ENCODE measurements at regions not wholly inside any gene's neighbourhood (a gene's known extent, or its start where the extent isn't known, plus 50 kb on each side); places are given as distances from the start of the nearest gene placed in this dataset.

GRCh38 chr12:4112290-4112689 lies 161.3 kb upstream of the CCND2 start:
- H3K9me3 ChIP-seq = no peaks in the 10 kb centered on the region
- no peak overlapping the region for H3K4me2 ChIP-seq
- no peaks in the 10 kb centered on the region for H3K4me1 ChIP-seq (ENCODE audit: control insufficient read depth in 1 of 2, insufficient read depth in 2 of 2, low read depth in 1 of 2, low read length in 1 of 2)
- peaks cover 35% of the 10 kb centered on the region for H3K27me3 ChIP-seq (ENCODE audit: insufficient read depth)
- no peaks in the 10 kb centered on the region for H3F3A ChIP-seq (replicated peaks; ENCODE audit: insufficient read depth)
- DNase-seq = no peak
- TF ChIP-seq FOXM1 (IDR thresholded peaks at IDR 0.05; ENCODE audit: low read depth) = no peak
- no peak for TF ChIP-seq TAF1 (IDR thresholded peaks at IDR 0.05; ENCODE audit: borderline replicate concordance, low read depth, low read length)
- TF ChIP-seq NFIC (IDR thresholded peaks at IDR 0.05; ENCODE audit: borderline replicate concordance) = no peak
- TF ChIP-seq, protein P1, sequence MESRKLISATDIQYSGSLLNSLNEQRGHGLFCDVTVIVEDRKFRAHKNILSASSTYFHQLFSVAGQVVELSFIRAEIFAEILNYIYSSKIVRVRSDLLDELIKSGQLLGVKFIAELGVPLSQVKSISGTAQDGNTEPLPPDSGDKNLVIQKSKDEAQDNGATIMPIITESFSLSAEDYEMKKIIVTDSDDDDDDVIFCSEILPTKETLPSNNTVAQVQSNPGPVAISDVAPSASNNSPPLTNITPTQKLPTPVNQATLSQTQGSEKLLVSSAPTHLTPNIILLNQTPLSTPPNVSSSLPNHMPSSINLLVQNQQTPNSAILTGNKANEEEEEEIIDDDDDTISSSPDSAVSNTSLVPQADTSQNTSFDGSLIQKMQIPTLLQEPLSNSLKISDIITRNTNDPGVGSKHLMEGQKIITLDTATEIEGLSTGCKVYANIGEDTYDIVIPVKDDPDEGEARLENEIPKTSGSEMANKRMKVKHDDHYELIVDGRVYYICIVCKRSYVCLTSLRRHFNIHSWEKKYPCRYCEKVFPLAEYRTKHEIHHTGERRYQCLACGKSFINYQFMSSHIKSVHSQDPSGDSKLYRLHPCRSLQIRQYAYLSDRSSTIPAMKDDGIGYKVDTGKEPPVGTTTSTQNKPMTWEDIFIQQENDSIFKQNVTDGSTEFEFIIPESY (IDR thresholded peaks at IDR 0.05; ENCODE audit: borderline replicate concordance, low read depth) = no peak
- TF ChIP-seq EZH2phosphoT487 (IDR thresholded peaks at IDR 0.05; ENCODE audit: borderline replicate concordance, low read depth) = no peak
- no peak for TF ChIP-seq CTCF (IDR thresholded peaks at IDR 0.05)
- TF ChIP-seq YY1 (IDR thresholded peaks at IDR 0.05; ENCODE audit: low read depth) = no peak
- WGBS (ENCODE audit: low lambda C conversion rate) = 5% methylated on average over 6 of the region's 7 CpGs
- H3K9ac ChIP-seq = no peak overlapping the region
- no peak overlapping the region for H2AFZ ChIP-seq (ENCODE audit: low read depth)
- no peak overlapping the region for H3K27ac ChIP-seq (ENCODE audit: low read depth in 2 of 2, low read length in 1 of 2)
- H3K4me3 ChIP-seq (ENCODE audit: low read depth in 2 of 2, low read length in 1 of 2) = no peak overlapping the region
- no peaks in the 10 kb centered on the region for H3K36me3 ChIP-seq (replicated peaks in 1 of 2; ENCODE audit: control insufficient read depth in 1 of 2, insufficient read depth in 2 of 2, low read length in 1 of 2)
- H4K20me1 ChIP-seq (ENCODE audit: insufficient read depth) = 0 out of 2 replicates have a peak, but pooled peaks cover 4% of the 10 kb centered on the region
- CTCF ChIA-PET = no interaction called here
- POLR2A ChIA-PET = no interaction called here
- H3K9me2 ChIP-seq = no peaks in the 10 kb centered on the region
- H3K79me2 ChIP-seq (ENCODE audit: insufficient read depth) = no peaks in the 10 kb centered on the region

DNA sequence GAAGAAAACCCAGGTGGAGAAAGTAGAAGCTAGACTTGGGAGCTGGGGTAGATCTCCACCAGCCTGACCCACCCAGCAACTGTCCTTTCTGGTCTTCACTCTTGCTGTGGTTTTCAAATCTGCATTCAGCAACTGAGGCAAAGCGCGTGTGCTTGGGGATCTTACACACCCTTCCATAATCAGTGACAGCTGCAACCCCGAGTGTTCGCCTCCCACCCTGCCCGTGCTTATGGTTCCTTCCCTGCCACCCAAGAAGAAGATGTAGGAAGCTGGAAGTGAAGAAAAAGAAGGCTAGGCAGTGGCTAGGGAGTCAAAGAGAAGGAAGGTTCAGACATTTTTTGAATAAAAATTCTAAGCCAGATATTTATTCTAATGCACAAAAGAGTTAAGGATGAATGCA lies 162.6 kb upstream of the CCND2 start:
- ChIA-PET POLR2A (no interaction called here), CTCF (interaction anchor here (0.8 kb wide), 1 partner anchor 166 kb away, joined by 3 read pairs; no protein-coding TSS in a partner anchor)
- Histone ChIP-seq H3K27me3 (ENCODE audit: insufficient read depth) (peaks cover 43% of the 10 kb centered on the region), H3K27ac (ENCODE audit: low read depth in 2 of 2, low read length in 1 of 2) (no peak overlapping the region), H4K20me1 (ENCODE audit: insufficient read depth) (no peaks in the 10 kb centered on the region), H3F3A (replicated peaks; ENCODE audit: insufficient read depth) (no peaks in the 10 kb centered on the region), H3K36me3 (replicated peaks in 1 of 2; ENCODE audit: control insufficient read depth in 1 of 2, insufficient read depth in 2 of 2, low read length in 1 of 2) (no peaks in the 10 kb centered on the region), H3K9me2 (no peaks in the 10 kb centered on the region), H3K4me3 (ENCODE audit: low read depth in 2 of 2, low read length in 1 of 2) (no peak overlapping the region), H3K79me2 (ENCODE audit: insufficient read depth) (no peaks in the 10 kb centered on the region), H3K9ac (no peak overlapping the region), H3K9me3 (no peaks in the 10 kb centered on the region), H3K4me1 (ENCODE audit: control insufficient read depth in 1 of 2, insufficient read depth in 2 of 2, low read depth in 1 of 2, low read length in 1 of 2) (no peaks in the 10 kb centered on the region), H3K4me2 (no peak overlapping the region), H2AFZ (ENCODE audit: low read depth) (no peak overlapping the region)
- DNase-seq = no peak
- 20% methylated on average over 5 of the region's 5 CpGs for WGBS (ENCODE audit: low lambda C conversion rate)
- TF ChIP-seq CHD2 (IDR thresholded peaks at IDR 0.05; ENCODE audit: low read length, partially characterized antibody) (no peak), CTCF (IDR thresholded peaks at IDR 0.05) (no peak), EZH2phosphoT487 (IDR thresholded peaks at IDR 0.05; ENCODE audit: borderline replicate concordance, low read depth) (no peak), TEAD4 (IDR thresholded peaks at IDR 0.05; ENCODE audit: borderline replicate concordance, insufficient read depth) (no peak), IRF3 (IDR thresholded peaks at IDR 0.05; ENCODE audit: low read depth, low read length) (no peak), JUND (IDR thresholded peaks at IDR 0.05) (no peak), NFIC (IDR thresholded peaks at IDR 0.05; ENCODE audit: borderline replicate concordance) (no peak), EP300 (IDR thresholded peaks at IDR 0.05; ENCODE audit: borderline replicate concordance in 1 of 2, low read depth in 1 of 2, low read length in 1 of 2) (no peak), USF1 (IDR thresholded peaks at IDR 0.05; ENCODE audit: borderline replicate concordance, low read depth) (no peak)
- TF ChIP-seq, protein P1 (IDR thresholded peaks at IDR 0.05; ENCODE audit: borderline replicate concordance, low read depth) = no peak
- TF ChIP-seq, protein P2, sequence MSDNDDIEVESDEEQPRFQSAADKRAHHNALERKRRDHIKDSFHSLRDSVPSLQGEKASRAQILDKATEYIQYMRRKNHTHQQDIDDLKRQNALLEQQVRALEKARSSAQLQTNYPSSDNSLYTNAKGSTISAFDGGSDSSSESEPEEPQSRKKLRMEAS (IDR thresholded peaks at IDR 0.05; ENCODE audit: low read depth) = no peak
